ENCODE measurements at regions not wholly inside any gene's neighbourhood (a gene's known extent, or its start where the extent isn't known, plus 50 kb on each side); places are given as distances from the start of the nearest gene placed in this dataset.

GRCh38 chr2:81551040-81551634, 1246.6 kb upstream of the LRRTM1 start:
- no peak for DNase-seq (ENCODE audit: low spot score)

GRCh38 chr2:81550277-81550676, 1245.7 kb upstream of the LRRTM1 start:
- no peak for DNase-seq (ENCODE audit: low spot score)

- DNase-seq (ENCODE audit: low spot score) = no peak
Observed at GRCh38 chr2:81549646-81550045, 1245.1 kb upstream of the LRRTM1 start.

- DNase-seq (ENCODE audit: low spot score) = no peak
Observed at GRCh38 chr2:81545626-81546025, 1241.1 kb upstream of the LRRTM1 start.

GRCh38 chr2:81542119-81542518, 1237.6 kb upstream of the LRRTM1 start:
- DNase-seq (ENCODE audit: low spot score) = no peak

- DNase-seq (ENCODE audit: low spot score) = no peak
Observed at GRCh38 chr2:81529944-81530343, 1225.4 kb upstream of the LRRTM1 start.

GRCh38 chr2:81528852-81529480, 1224.4 kb upstream of the LRRTM1 start:
- DNase-seq (ENCODE audit: low spot score) = no peak

- no peak for DNase-seq (ENCODE audit: low spot score)
Observed at GRCh38 chr2:81523344-81523743, 1218.8 kb upstream of the LRRTM1 start.

- DNase-seq (ENCODE audit: low spot score) = no peak
Observed at GRCh38 chr2:81513328-81513727, 1208.8 kb upstream of the LRRTM1 start.

- DNase-seq (ENCODE audit: low spot score) = no peak
Observed at GRCh38 chr2:81505586-81505985, 1201.0 kb upstream of the LRRTM1 start.

GRCh38 chr2:81495556-81495955, 1191.0 kb upstream of the LRRTM1 start:
- DNase-seq (ENCODE audit: low spot score) = no peak

- no peak for DNase-seq (ENCODE audit: low spot score)
Observed at GRCh38 chr2:81483254-81483653, 1178.7 kb upstream of the LRRTM1 start.

GRCh38 chr2:81481994-81482368, 1177.4 kb upstream of the LRRTM1 start:
- DNase-seq (ENCODE audit: low spot score) = no peak

- no peak for DNase-seq (ENCODE audit: low spot score)
Observed at GRCh38 chr2:81481242-81481993, 1176.9 kb upstream of the LRRTM1 start.

GRCh38 chr2:81467096-81467495, 1162.5 kb upstream of the LRRTM1 start:
- no peak for DNase-seq (ENCODE audit: low spot score)

- DNase-seq (ENCODE audit: low spot score) = no peak
Observed at GRCh38 chr2:81462420-81462819, 1157.9 kb upstream of the LRRTM1 start.

GRCh38 chr2:81445176-81445575, 1140.6 kb upstream of the LRRTM1 start:
- DNase-seq (ENCODE audit: low spot score) = no peak

- DNase-seq (ENCODE audit: low spot score) = no peak
Observed at GRCh38 chr2:81437456-81438000, 1133.0 kb upstream of the LRRTM1 start.

- DNase-seq (ENCODE audit: low spot score) = no peak
Observed at GRCh38 chr2:81436256-81436655, 1131.7 kb upstream of the LRRTM1 start.

GRCh38 chr2:81412681-81413080, 1108.1 kb upstream of the LRRTM1 start:
- DNase-seq (ENCODE audit: low spot score) = no peak

GRCh38 chr2:81403508-81403907, 1099.0 kb upstream of the LRRTM1 start:
- DNase-seq (ENCODE audit: low spot score) = no peak

- DNase-seq (ENCODE audit: low spot score) = no peak
Observed at GRCh38 chr2:81396417-81397019, 1092.0 kb upstream of the LRRTM1 start.

- no peak for DNase-seq (ENCODE audit: low spot score)
Observed at GRCh38 chr2:81395746-81396145, 1091.2 kb upstream of the LRRTM1 start.

Measured in ureter (tissue), 1 donor.